HEK293 (cell line): ENCODE measurements at regions not wholly inside any gene's neighbourhood (a gene's known extent, or its start where the extent isn't known, plus 50 kb on each side); places are given as distances from the start of the nearest gene placed in this dataset.

ENCODE experiments used
- CTCF ChIA-PET: fragments of 350-600 bp; formaldehyde crosslinking; extraction: SDS; loops from one replicate; lab custom pipeline; 2021; ENCODE audit warnings: antibody characterized with exemption; lab: Yijun Ruan, JAX
- POLR2A ChIA-PET: fragments of 300-600 bp; formaldehyde crosslinking; extraction: SDS; loops from one replicate; lab custom pipeline; 2020; ENCODE audit warnings: antibody characterized with exemption, inconsistent platforms; lab: Yijun Ruan, JAX
- H3K27ac ChIP-seq: fragments of 200-500 bp; sonication (Bioruptor generic); 2 replicates; pipeline ENCODE4 v1.5.1; 2014; ENCODE audit warnings: low read depth, low read length, control low read depth, inconsistent platforms; ENCODE audit errors: extremely low read depth
- H3K36me3 ChIP-seq, 2 experiments: fragments of 200-500 bp in 1 of 2; sonication (Bioruptor generic) in 1 of 2; 1 replicate in 1 of 2; 2 replicates in 1 of 2; pipeline ENCODE4 v1.5.1; 2014 to 2017; ENCODE audit warnings: inconsistent platforms in 2 of 2, low read length in 2 of 2; ENCODE audit not compliant: control insufficient read depth in 2 of 2, insufficient read depth in 1 of 2
- H3K4me1 ChIP-seq: fragments of 200-500 bp; sonication (Bioruptor generic); 2 replicates; pipeline ENCODE4 v1.5.1; 2014; ENCODE audit warnings: mild to moderate bottlenecking, low read length, inconsistent platforms; ENCODE audit not compliant: control insufficient read depth, insufficient read depth
- H3K4me3 ChIP-seq: 2 replicates; pipeline ENCODE4 v1.5.1; 2011; ENCODE audit warnings: low read depth, mild to moderate bottlenecking, control low read depth, low read length, moderate library complexity
- H3K9me3 ChIP-seq: fragments of 200-500 bp; sonication (Bioruptor generic); 2 replicates; pipeline ENCODE4 v1.5.1; 2014; ENCODE audit warnings: low read depth, low read length, inconsistent platforms; ENCODE audit not compliant: control insufficient read depth, insufficient read depth
- ZNF155 ChIP-seq: fragments of 450-650 bp; formaldehyde crosslinking; IDR thresholded peaks from 2 replicates; pipeline ENCODE4 v1.5.1; 2016; ENCODE audit warnings: missing biosample characterization, missing genetic modification characterization
- ZNF335 ChIP-seq: fragments of 450-650 bp; formaldehyde crosslinking; conservative IDR thresholded peaks from 2 replicates; pipeline ENCODE4 v1.5.1; 2016; ENCODE audit warnings: missing biosample characterization, missing genetic modification characterization
- ZNF48 ChIP-seq: fragments of 450-650 bp; formaldehyde crosslinking; IDR thresholded peaks from 2 replicates; pipeline ENCODE4 v1.5.1; 2016; ENCODE audit warnings: missing biosample characterization, missing genetic modification characterization
- ZNF571 ChIP-seq: fragments of 450-650 bp; formaldehyde crosslinking; IDR thresholded peaks from 2 replicates; pipeline ENCODE4 v1.5.0; 2017; ENCODE audit warnings: missing biosample characterization, missing genetic modification characterization
- ZNF624 ChIP-seq: fragments of 450-650 bp; formaldehyde crosslinking; IDR thresholded peaks from 2 replicates; pipeline ENCODE4 v1.5.1; 2017; ENCODE audit warnings: missing biosample characterization, missing genetic modification characterization
- ZNF658 ChIP-seq: fragments of 450-650 bp; formaldehyde crosslinking; IDR thresholded peaks from 2 replicates; pipeline ENCODE4; 2016; ENCODE audit warnings: missing biosample characterization, missing genetic modification characterization

DNA sequence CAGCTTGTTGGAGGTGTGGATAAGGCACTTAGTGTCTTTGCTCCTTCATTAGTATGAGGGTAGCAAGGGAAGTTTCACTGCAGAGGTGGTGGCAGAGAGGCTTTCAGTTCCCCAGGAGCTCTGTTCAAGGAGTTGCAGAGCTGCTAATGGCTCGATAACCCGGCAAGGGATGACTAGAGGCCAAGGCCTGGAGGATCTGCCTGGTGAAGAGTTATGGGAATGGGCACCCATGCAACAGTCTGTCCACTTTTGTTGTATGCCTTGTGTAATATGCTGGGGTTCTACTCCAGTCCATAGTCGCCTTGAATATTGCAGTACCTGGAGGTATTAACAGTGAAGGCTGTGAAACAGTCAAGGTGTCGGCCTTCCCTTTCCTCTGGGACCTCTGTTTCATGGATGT lies 67.8 kb upstream of the NBDY start:
- ChIA-PET POLR2A (no interaction called here), CTCF (no interaction called here)
- H3K9me3 ChIP-seq: no peaks in the 10 kb centered on the region; the same call in none of the 2 replicates
- H3K36me3 ChIP-seq: no peaks in the 10 kb centered on the region
- no peak overlapping the region for H3K27ac ChIP-seq
- TF ChIP-seq ZNF155 (no peak), ZNF571 (tag by site-specific recombination) (no peak), ZNF624 (tag by site-specific recombination) (no peak), ZNF48 (no peak), ZNF335 (tag by site-specific recombination) (no peak), ZNF658 (tag by site-specific recombination) (no peak)
- no peaks in the 10 kb centered on the region for H3K4me1 ChIP-seq
- H3K4me3 ChIP-seq: no peak overlapping the region
